IPS-18a (cell line): ENCODE measurements at regions not wholly inside any gene's neighbourhood (a gene's known extent, or its start where the extent isn't known, plus 50 kb on each side); places are given as distances from the start of the nearest gene placed in this dataset.

Source experiments
- H3K27ac ChIP-seq: one replicate; pipeline ENCODE4 v1.5.1; 2013; ENCODE audit warnings: low read length
- H3K27me3 ChIP-seq: one replicate; pipeline ENCODE4 v1.6.1; 2013; ENCODE audit warnings: mild to moderate bottlenecking, low read length; ENCODE audit not compliant: control insufficient read depth, insufficient read depth
- H3K36me3 ChIP-seq: one replicate; pipeline ENCODE4 v1.6.1; 2013; ENCODE audit warnings: low read depth, low read length; ENCODE audit not compliant: control insufficient read depth
- H3K4me1 ChIP-seq: one replicate; pipeline ENCODE4 v1.6.1; 2013; ENCODE audit warnings: low read depth, low read length; ENCODE audit not compliant: control insufficient read depth
- H3K4me3 ChIP-seq: one replicate; pipeline ENCODE4 v1.5.1; 2013; ENCODE audit warnings: low read length
- H3K9ac ChIP-seq: one replicate; pipeline ENCODE4 v1.6.1; 2013; ENCODE audit warnings: mild to moderate bottlenecking, low read length, moderate library complexity
- H3K9me3 ChIP-seq: one replicate; pipeline ENCODE4 v1.6.1; 2013; ENCODE audit warnings: low read depth, low read length; ENCODE audit not compliant: control insufficient read depth

GRCh38 chr21:24976238-24976637 lies 631.0 kb downstream of the MRPL39 start:
- H3K9me3 ChIP-seq, result peaks cover 27% of the 10 kb centered on the region
- H3K4me1 ChIP-seq, result no peaks in the 10 kb centered on the region
- H3K9ac ChIP-seq, result no peak overlapping the region
- H3K27ac ChIP-seq, result no peak overlapping the region
- no peak overlapping the region for H3K4me3 ChIP-seq
- H3K36me3 ChIP-seq, result no peaks in the 10 kb centered on the region
- no peaks in the 10 kb centered on the region for H3K27me3 ChIP-seq

DNA sequence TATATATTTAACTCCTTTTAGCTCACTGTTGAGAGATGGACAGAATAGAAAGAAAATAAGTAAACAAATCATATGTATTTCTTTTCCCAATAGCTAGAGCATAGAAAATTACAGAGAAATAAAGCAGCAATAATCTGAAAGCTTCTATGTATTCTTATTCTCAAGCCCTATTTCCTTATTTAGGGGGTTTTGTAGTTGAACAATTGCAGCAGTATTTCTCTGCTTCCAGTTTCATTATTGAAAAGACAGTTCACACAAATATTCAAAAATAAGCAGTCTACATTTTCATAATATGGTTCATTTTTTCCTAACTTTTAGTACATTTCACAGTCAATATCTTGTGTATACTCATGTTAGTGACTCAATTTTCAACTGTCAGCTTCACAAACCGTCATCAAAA lies 638.2 kb downstream of the MRPL39 start:
- H3K36me3 ChIP-seq, result no peaks in the 10 kb centered on the region
- H3K9ac ChIP-seq, result no peak overlapping the region
- H3K9me3 ChIP-seq, result peaks cover 29% of the 10 kb centered on the region
- no peaks in the 10 kb centered on the region for H3K4me1 ChIP-seq
- no peak overlapping the region for H3K27ac ChIP-seq
- H3K27me3 ChIP-seq, result no peaks in the 10 kb centered on the region
- no peak overlapping the region for H3K4me3 ChIP-seq

GRCh38 chr21:24955275-24955961 lies 651.9 kb downstream of the MRPL39 start:
- no peaks in the 10 kb centered on the region for H3K27me3 ChIP-seq
- H3K9me3 ChIP-seq, result no peaks in the 10 kb centered on the region
- H3K36me3 ChIP-seq, result no peaks in the 10 kb centered on the region
- no peak overlapping the region for H3K4me3 ChIP-seq
- no peaks in the 10 kb centered on the region for H3K4me1 ChIP-seq
- H3K27ac ChIP-seq, result no peak overlapping the region
- no peak overlapping the region for H3K9ac ChIP-seq

DNA sequence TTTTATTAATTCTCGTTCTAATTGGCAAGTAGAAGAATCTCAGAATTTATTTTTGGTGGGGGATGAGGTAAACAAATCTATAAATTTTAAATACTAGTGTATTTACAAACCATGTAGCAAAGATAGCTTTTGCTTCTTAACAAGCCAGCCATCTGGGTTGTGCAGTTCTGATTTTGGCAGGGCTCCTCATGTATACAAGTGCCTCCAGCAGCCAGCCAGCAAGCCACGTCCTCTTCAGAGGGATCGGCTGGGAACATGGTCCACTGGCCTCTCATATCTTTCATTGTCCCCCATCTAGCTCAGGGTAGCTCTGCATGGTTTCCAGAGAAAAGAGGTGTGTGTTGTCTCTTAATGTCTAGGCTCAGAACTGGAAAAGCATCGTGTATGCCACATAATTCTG lies 659.1 kb downstream of the MRPL39 start:
- H3K9me3 ChIP-seq, result no peaks in the 10 kb centered on the region
- no peak overlapping the region for H3K27ac ChIP-seq
- H3K27me3 ChIP-seq, result no peaks in the 10 kb centered on the region
- H3K9ac ChIP-seq, result no peak overlapping the region
- H3K4me1 ChIP-seq, result no peaks in the 10 kb centered on the region
- H3K4me3 ChIP-seq, result no peak overlapping the region
- no peaks in the 10 kb centered on the region for H3K36me3 ChIP-seq

DNA sequence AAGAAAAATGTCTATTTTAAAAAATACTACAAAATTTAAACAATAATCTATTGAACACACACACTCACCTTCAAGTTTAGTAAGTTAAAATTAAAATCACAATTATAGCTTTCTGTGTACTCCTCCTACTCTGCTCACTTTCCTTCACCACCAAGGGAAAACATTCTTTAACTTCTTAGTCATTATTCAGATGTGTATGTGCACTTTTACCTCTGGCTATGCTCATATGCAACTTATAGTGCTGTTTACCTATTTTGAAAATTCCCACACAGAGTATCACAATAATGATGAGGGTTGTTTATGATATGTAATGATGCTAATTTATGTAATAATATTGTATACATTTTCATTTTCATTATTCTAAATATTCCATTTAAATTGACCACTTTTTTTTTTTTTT lies 661.4 kb downstream of the MRPL39 start:
- Histone ChIP-seq H3K4me3 (no peak overlapping the region), H3K27ac (no peak overlapping the region), H3K9me3 (no peaks in the 10 kb centered on the region), H3K4me1 (peaks cover 7% of the 10 kb centered on the region), H3K36me3 (no peaks in the 10 kb centered on the region), H3K9ac (no peak overlapping the region), H3K27me3 (no peaks in the 10 kb centered on the region)

- Histone ChIP-seq H3K4me3 (no peak overlapping the region), H3K27me3 (no peaks in the 10 kb centered on the region), H3K27ac (no peak overlapping the region), H3K4me1 (peaks cover 7% of the 10 kb centered on the region), H3K36me3 (no peaks in the 10 kb centered on the region), H3K9me3 (no peaks in the 10 kb centered on the region), H3K9ac (no peak overlapping the region)
Measured at GRCh38 chr21:24941316-24942185, 665.7 kb downstream of the MRPL39 start.

DNA sequence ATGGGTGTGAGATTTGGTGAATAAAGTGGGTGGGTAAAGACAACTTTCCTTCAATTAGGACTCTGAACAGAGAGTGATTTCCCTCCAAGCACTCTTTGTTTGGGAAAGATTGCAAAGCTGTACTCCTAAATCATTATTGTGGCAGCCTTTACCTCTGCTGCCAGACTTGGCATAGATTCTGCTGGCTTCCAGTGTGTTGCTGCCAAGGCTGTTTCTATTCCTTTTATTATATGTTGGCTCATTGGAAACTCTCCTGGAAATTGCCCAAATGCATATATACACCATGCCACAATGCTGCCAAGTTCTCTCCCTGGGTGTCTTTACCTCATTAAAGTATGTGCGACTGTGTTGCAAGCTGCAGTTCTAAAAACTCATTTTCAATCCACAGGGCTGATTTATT lies 668.0 kb downstream of the MRPL39 start:
- Histone ChIP-seq H3K9me3 (no peaks in the 10 kb centered on the region), H3K4me3 (no peak overlapping the region), H3K36me3 (no peaks in the 10 kb centered on the region), H3K27me3 (no peaks in the 10 kb centered on the region), H3K9ac (no peak overlapping the region), H3K27ac (no peak overlapping the region), H3K4me1 (peaks cover 7% of the 10 kb centered on the region)

- Histone ChIP-seq H3K9me3 (no peaks in the 10 kb centered on the region), H3K4me3 (no peak overlapping the region), H3K4me1 (peaks cover 7% of the 10 kb centered on the region), H3K27ac (no peak overlapping the region), H3K9ac (no peak overlapping the region), H3K36me3 (no peaks in the 10 kb centered on the region), H3K27me3 (no peaks in the 10 kb centered on the region)
Measured at GRCh38 chr21:24938573-24938972, 668.7 kb downstream of the MRPL39 start.

DNA sequence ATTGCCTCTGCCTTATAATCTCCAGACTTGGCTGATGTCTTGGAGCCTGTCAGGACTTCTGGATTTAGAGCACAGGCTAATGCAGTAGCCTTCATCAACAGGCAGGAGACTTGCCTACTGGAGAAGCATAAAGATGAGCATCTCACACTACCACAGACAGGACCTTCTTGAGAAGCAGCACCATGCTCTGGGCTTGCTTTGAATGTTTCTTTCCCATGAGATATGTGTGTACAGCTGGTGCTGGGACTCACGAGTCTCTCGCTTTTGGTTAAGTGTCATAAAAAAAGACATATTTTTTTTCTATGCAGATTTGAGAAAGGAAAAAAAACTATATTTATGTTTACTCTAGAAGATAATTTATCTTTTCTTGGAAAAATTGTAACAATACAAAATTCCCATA lies 671.3 kb downstream of the MRPL39 start:
- Histone ChIP-seq H3K27ac (no peak overlapping the region), H3K9me3 (no peaks in the 10 kb centered on the region), H3K4me3 (no peak overlapping the region), H3K9ac (no peak overlapping the region), H3K27me3 (no peaks in the 10 kb centered on the region), H3K36me3 (no peaks in the 10 kb centered on the region), H3K4me1 (no peaks in the 10 kb centered on the region)

- Histone ChIP-seq H3K4me1 (no peaks in the 10 kb centered on the region), H3K36me3 (no peaks in the 10 kb centered on the region), H3K9me3 (peaks cover 3% of the 10 kb centered on the region), H3K9ac (no peak overlapping the region), H3K4me3 (no peak overlapping the region), H3K27me3 (no peaks in the 10 kb centered on the region), H3K27ac (no peak overlapping the region)
Measured at GRCh38 chr21:24910591-24910990, 696.7 kb downstream of the MRPL39 start.

DNA sequence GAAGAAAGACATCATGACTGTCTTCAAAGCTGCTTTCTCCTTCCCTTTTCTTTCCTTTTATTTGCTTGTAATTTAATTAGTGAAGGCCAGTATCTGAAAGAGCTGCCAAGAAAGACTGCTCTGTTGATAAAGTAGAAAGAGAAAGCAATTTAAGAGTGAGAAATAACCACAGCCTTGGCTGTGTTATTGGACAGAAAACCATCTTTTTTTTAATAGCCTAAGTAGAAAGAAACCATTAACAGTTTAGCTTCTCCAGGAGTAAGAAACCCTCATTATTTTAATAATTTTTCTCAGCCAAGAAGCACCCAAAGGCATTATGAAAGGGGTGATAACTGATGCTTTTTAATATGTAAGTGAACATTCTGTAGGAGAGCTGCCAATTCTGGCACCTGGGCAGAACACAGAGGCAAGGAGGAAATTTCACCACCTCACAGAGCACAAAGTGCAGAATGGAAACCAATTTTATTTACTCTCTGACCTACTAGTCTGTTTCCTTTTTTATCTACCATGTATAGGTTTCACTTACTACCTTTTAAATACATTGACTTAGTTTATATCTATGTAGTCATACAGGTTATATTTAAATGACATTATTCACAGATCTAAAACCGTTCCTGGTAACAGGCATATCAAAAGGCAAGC lies 703.2 kb downstream of the MRPL39 start:
- Histone ChIP-seq H3K27ac (no peak overlapping the region), H3K4me3 (no peak overlapping the region), H3K27me3 (no peaks in the 10 kb centered on the region), H3K36me3 (no peaks in the 10 kb centered on the region), H3K4me1 (no peaks in the 10 kb centered on the region), H3K9me3 (no peaks in the 10 kb centered on the region), H3K9ac (no peak overlapping the region)
